HepG2 (cell line): ENCODE measurements at regions not wholly inside any gene's neighbourhood (a gene's known extent, or its start where the extent isn't known, plus 50 kb on each side); places are given as distances from the start of the nearest gene placed in this dataset.

Experiments used
- ELF1 ChIP-seq: sonication (generic); formaldehyde crosslinking; IDR thresholded peaks from 2 replicates; pipeline ENCODE4 v1.4.0; 2020; ENCODE audit warnings: missing genetic modification reagents
- POLR2A ChIP-seq, 2 experiments: IDR thresholded peaks; 2 replicates each; pipeline ENCODE4 v1.6.1; 2011; ENCODE audit warnings: low read depth in 2 of 2, low read length in 2 of 2, mild to moderate bottlenecking in 1 of 2, moderate library complexity in 1 of 2; ENCODE audit not compliant: insufficient read depth in 1 of 2
- ZNF350 ChIP-seq: sonication (generic); formaldehyde crosslinking; IDR thresholded peaks from 2 replicates; pipeline ENCODE4 v1.4.0; 2020; ENCODE audit warnings: mild to moderate bottlenecking, low read depth, missing genetic modification reagents, borderline replicate concordance
- TF ChIP-seq, protein P1 (sequence below): sonication (generic); formaldehyde crosslinking; IDR thresholded peaks from 2 replicates; pipeline ENCODE4 v1.5.0; 2020; ENCODE audit warnings: mild to moderate bottlenecking, missing genetic modification reagents, moderate library complexity

DNA sequence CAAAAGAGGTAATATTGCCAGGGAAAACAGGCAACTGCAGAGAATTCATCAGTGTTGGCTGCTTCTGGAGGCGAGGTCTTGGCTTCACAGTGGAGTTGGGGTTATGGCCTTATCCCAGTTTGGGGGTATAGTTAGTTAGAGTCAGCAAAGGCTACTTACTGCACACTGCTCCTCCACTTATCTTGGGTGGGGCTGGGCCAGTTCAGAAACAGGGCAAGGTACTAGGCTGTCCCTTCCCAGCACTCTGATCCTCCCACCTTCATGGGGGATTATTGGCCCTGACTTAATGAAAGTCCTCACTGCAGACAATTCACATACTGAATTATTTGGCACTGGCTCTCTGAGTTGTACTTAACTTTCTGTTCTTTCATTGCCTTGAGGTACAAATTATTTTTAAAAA, 189.6 kb downstream of the NRIP1 start:
- TF ChIP-seq, protein P1, sequence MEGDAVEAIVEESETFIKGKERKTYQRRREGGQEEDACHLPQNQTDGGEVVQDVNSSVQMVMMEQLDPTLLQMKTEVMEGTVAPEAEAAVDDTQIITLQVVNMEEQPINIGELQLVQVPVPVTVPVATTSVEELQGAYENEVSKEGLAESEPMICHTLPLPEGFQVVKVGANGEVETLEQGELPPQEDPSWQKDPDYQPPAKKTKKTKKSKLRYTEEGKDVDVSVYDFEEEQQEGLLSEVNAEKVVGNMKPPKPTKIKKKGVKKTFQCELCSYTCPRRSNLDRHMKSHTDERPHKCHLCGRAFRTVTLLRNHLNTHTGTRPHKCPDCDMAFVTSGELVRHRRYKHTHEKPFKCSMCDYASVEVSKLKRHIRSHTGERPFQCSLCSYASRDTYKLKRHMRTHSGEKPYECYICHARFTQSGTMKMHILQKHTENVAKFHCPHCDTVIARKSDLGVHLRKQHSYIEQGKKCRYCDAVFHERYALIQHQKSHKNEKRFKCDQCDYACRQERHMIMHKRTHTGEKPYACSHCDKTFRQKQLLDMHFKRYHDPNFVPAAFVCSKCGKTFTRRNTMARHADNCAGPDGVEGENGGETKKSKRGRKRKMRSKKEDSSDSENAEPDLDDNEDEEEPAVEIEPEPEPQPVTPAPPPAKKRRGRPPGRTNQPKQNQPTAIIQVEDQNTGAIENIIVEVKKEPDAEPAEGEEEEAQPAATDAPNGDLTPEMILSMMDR (CRISPR knock-in tag): no peak
- TF ChIP-seq POLR2A (IDR thresholded peaks at IDR 0.05; ENCODE audit: insufficient read depth in 1 of 2, low read depth in 2 of 2, low read length in 2 of 2) (no peak), ELF1 (CRISPR knock-in tag) (no peak), ZNF350 (CRISPR knock-in tag) (no peak)
